ENCODE measurements at regions not wholly inside any gene's neighbourhood (a gene's known extent, or its start where the extent isn't known, plus 50 kb on each side); places are given as distances from the start of the nearest gene placed in this dataset.

DNA sequence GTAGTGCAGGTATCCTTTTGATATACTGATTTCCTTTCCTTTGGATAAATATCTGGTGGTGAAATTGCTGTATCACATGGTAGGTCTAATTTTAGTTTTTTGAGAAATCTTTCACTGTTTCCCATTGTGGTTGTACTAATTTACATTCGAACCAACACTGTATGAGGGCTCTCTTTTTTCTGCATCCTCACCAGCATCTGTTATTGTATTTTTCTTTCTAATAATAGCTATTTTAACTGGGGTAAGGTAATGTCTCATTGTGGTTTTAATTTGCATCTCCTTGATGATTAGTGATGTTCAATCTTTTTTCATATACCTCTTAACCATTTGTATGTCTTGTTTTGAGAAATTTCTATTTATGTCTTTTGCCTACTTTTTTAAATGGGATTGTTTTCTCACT, 335.4 kb upstream of the MTPN start:
- H3K4me1 Mint-ChIP-seq (ENCODE audit: low read depth) = no peaks in the 10 kb centered on the region
- no peaks in the 10 kb centered on the region for H3K27me3 Mint-ChIP-seq
- H3K9me3 Mint-ChIP-seq (ENCODE audit: low read depth) = peaks cover 18% of the 10 kb centered on the region
- no peak overlapping the region for H3K27ac Mint-ChIP-seq
- H3K36me3 Mint-ChIP-seq = no peaks in the 10 kb centered on the region
- H3K4me3 Mint-ChIP-seq = no peak overlapping the region

DNA sequence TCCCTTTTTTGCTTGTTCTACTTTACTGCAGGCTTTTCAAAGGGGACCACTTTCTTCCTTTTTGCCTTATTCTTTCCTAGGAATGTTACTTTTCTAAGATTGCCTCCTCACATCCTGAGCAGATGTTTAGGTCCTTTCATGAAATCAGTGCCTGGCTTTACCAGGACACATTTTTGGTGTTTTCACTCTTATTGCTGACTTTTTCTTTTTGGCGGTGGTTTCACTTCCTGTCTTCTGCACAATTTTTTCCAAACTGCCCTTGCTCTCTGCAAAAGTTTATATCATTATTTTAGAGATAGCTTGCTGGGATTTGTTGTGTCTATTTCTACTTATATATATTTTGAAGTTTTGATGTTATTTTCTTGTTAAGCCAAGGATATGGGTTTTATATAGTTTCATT, 332.2 kb upstream of the MTPN start:
- Mint-ChIP-seq H3K27ac (no peak overlapping the region), H3K4me1 (ENCODE audit: low read depth) (no peaks in the 10 kb centered on the region), H3K4me3 (no peak overlapping the region), H3K27me3 (no peaks in the 10 kb centered on the region), H3K9me3 (ENCODE audit: low read depth) (peaks cover 23% of the 10 kb centered on the region), H3K36me3 (no peaks in the 10 kb centered on the region)

DNA sequence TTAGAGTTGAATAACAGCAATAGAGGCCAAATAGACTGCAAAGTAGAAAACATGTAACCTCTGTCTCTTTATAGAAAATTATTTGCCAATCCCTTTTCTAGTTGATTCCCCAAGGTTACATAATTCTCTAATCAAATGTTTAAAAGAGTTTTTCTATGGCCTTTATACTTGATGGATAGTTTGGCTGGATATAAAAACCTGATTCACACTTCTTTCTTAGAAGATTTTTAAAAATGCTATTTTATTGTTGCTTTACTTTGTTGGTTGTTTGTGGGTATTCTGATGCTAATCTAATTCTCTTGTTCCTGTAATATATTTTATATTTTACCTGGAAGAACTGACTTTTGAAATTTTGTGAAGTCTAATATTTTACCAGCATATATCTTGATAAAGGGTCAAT, 331.1 kb upstream of the MTPN start:
- H3K9me3 Mint-ChIP-seq (ENCODE audit: low read depth) = peaks cover 19% of the 10 kb centered on the region
- no peak overlapping the region for H3K4me3 Mint-ChIP-seq
- H3K27me3 Mint-ChIP-seq = no peaks in the 10 kb centered on the region
- H3K36me3 Mint-ChIP-seq = no peaks in the 10 kb centered on the region
- H3K27ac Mint-ChIP-seq = no peak overlapping the region
- H3K4me1 Mint-ChIP-seq (ENCODE audit: low read depth) = no peaks in the 10 kb centered on the region

DNA sequence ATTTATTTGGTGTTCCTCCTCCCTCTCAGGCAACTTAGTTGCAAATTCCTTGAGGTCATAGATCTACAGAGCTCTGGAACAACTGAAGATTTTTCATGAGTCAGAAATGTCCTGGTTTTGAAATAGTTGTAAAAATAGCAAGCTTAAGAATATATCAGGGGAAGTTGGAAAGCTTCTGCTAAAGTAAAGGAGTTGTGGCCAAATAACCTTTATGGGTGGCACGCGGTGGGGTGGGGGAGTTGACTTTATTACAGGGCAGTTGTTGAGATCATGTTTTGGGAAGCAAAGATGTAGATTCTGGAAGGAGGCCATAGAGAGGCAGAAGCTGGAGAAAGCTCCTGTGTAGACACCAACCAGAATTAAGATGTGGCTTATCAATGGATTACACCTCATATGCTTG, 326.0 kb upstream of the MTPN start:
- Mint-ChIP-seq H3K27me3 (no peaks in the 10 kb centered on the region), H3K4me3 (no peak overlapping the region), H3K4me1 (ENCODE audit: low read depth) (no peaks in the 10 kb centered on the region), H3K36me3 (no peaks in the 10 kb centered on the region), H3K27ac (no peak overlapping the region), H3K9me3 (ENCODE audit: low read depth) (peaks cover 14% of the 10 kb centered on the region)

DNA sequence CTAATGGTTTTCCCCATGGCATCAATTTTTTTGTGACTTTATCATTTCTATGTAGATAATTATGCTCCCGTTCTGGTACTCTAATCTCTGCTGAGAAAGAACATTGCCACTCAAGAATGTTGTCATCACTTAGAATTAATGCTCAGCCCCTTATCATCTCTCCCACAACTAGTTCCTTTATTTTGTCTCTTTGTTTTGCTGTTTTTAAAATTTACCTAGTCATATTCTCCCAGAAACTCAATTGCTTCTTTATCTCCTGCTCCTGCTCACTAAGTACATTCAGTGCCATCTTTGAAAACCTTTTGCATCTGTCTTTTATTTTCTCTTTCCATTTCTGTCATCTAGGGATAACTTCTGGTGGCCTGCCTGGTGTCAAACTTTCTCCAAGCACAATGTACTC, 324.9 kb upstream of the MTPN start:
- Mint-ChIP-seq H3K27ac (no peak overlapping the region), H3K9me3 (ENCODE audit: low read depth) (peaks cover 14% of the 10 kb centered on the region), H3K27me3 (no peaks in the 10 kb centered on the region), H3K36me3 (no peaks in the 10 kb centered on the region), H3K4me3 (no peak overlapping the region), H3K4me1 (ENCODE audit: low read depth) (no peaks in the 10 kb centered on the region)

DNA sequence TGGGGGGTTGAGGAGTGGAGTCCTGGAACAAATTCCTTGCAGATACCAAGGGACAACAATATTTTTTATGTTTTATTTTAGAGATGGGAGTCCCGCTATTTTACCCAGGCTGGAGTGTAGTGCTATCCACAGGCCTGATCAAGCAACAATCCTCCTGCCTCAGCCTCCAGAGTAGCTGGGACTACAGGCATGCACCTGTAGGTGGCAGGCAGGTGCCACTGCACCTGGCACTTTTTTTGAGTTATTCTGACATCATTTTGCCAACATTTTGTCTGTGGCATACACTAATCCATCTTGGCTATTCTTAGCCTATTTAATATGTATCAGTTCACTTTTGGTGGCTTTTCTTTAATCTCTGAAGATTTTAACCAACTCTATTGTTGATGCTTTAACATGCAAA, 317.8 kb upstream of the MTPN start:
- no peaks in the 10 kb centered on the region for H3K36me3 Mint-ChIP-seq
- no peak overlapping the region for H3K27ac Mint-ChIP-seq
- no peaks in the 10 kb centered on the region for H3K9me3 Mint-ChIP-seq (ENCODE audit: low read depth)
- H3K4me3 Mint-ChIP-seq = no peak overlapping the region
- H3K27me3 Mint-ChIP-seq = no peaks in the 10 kb centered on the region
- no peaks in the 10 kb centered on the region for H3K4me1 Mint-ChIP-seq (ENCODE audit: low read depth)

DNA sequence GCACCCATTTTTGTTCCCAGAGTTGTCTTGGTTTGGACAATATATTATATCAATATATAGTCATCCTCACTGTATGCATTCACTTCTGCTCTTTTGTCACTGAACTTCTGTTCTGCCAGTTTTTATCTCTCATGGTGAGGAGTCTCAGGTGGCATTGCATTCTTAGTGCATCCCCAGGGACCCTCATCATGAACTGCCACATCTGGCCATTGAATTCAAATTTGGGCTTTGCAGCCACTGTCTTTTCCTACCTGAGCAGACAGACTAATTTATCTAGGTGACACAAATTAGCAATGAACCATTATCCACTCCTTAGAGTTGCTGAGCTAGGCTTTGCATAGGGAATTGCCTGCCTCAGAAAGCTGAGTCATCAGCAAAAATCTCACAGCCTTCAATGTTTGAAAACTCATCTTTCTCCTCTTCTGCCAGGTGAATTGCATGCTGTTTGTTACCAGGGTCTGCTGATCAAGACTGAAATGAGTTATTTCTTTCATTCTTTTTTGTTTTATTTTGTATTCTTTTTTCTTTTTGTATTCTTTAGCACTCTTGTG, 316.8 kb upstream of the MTPN start:
- Mint-ChIP-seq H3K27ac (no peak overlapping the region), H3K27me3 (no peaks in the 10 kb centered on the region), H3K9me3 (ENCODE audit: low read depth) (no peaks in the 10 kb centered on the region), H3K4me1 (ENCODE audit: low read depth) (no peaks in the 10 kb centered on the region), H3K4me3 (no peak overlapping the region), H3K36me3 (no peaks in the 10 kb centered on the region)

DNA sequence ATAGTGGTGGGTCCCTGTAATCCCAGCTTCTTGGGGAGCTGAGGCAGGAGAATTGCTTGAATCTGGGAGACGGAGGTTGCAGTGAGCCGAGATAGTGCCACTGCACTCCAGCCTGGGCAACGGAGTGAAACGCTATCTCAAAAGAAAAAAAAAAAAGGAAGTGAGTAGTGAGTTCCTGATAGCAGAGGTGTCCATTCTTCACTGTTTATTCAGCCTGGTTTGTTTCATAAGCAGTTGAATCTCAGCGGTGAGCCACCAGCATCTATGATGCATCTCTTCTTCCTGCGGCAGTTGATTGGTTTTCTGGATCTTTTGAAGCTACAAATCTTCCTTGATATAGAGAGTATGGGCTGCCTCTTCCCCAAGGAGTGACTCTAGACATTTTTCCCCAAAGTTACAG, 316.1 kb upstream of the MTPN start:
- Mint-ChIP-seq H3K4me3 (no peak overlapping the region), H3K4me1 (ENCODE audit: low read depth) (no peaks in the 10 kb centered on the region), H3K27ac (no peak overlapping the region)

DNA sequence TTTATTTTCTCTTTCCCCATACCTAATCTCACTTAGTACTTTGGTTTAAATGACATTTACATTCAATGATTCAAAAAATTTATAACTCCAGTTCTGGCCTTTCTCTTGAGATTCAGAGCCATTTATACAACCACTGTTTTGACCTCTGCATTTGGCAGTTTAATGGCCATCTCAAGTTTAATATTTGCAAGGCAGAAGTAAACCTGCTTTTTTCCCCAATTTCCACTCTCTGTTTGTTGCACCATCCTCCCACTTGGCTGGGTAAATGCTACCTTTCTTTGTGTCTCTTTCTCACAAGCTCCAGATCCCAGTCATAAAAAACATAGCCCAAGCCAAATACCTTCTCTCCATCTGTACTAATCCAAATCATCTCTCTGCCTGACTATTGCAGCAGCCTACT, 315.2 kb upstream of the MTPN start:
- Mint-ChIP-seq H3K9me3 (ENCODE audit: low read depth) (no peaks in the 10 kb centered on the region), H3K4me1 (ENCODE audit: low read depth) (no peaks in the 10 kb centered on the region), H3K36me3 (no peaks in the 10 kb centered on the region), H3K27me3 (no peaks in the 10 kb centered on the region), H3K27ac (no peak overlapping the region), H3K4me3 (no peak overlapping the region)

More for the DNA sequence above, 316.1 kb upstream of the MTPN start:
- Mint-ChIP-seq H3K27me3 (no peaks in the 10 kb centered on the region), H3K36me3 (no peaks in the 10 kb centered on the region), H3K9me3 (ENCODE audit: low read depth) (no peaks in the 10 kb centered on the region)

DNA sequence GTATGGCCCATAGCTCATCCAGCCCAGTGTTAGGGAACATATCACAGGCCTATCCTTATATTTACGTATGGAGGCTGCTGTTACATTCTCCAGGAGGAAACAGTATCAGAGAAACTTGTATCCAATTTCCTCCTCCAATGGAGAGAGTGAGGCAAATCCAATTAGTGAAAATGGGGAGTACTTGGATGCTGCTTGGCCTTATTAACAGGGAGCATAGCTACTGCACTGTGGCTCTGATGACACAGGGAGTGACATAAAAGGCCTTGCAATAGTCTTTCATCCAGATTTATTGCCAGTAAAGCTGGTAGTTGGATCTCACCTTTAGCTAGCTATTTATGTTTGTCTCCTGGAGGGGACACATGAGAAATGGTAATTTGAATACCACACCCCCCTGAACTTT, 313.2 kb upstream of the MTPN start:
- no peak overlapping the region for H3K4me3 Mint-ChIP-seq
- H3K9me3 Mint-ChIP-seq (ENCODE audit: low read depth) = no peaks in the 10 kb centered on the region
- H3K27me3 Mint-ChIP-seq = no peaks in the 10 kb centered on the region
- no peaks in the 10 kb centered on the region for H3K36me3 Mint-ChIP-seq
- H3K27ac Mint-ChIP-seq = no peak overlapping the region
- H3K4me1 Mint-ChIP-seq (ENCODE audit: low read depth) = no peaks in the 10 kb centered on the region

DNA sequence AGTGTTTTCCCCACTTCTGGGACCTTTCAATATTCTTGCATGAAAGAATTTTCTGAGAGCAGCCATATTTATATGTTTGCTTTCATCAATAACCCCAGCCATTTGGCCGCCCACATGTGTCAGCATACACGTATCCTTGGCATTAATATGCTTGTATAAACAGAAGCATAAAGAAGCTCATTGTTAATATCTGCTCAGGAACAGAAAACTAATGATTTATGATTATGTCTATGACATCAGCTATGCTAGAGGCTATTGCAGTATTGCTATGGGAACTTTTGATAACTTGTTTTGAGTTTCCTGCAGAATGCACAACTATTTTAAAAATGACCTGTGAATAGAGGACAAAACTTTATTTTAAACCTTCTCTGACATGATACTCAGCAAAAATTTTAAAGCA, 300.9 kb upstream of the MTPN start:
- Mint-ChIP-seq H3K9me3 (ENCODE audit: low read depth) (no peaks in the 10 kb centered on the region), H3K4me3 (no peak overlapping the region), H3K27me3 (no peaks in the 10 kb centered on the region), H3K27ac (no peak overlapping the region), H3K4me1 (ENCODE audit: low read depth) (no peaks in the 10 kb centered on the region), H3K36me3 (no peaks in the 10 kb centered on the region)

DNA sequence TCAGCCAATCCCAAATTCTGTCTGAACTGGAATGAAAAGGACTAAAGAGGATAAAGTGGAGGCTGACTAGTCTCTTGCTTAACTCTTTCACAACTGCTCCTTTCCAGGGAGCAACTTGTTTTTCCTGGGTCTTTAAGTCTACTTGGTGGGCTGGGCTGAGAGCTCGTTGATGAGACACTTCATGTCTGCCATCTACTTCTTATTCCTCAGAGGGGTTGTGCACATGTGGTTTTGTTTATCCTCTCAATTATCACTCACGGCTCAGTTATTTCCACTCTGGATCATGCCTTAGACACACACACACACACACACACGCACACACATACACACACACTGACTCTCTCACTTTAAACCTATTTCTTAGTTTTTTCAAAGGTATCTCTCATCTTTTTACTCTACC, 298.6 kb upstream of the MTPN start:
- no peaks in the 10 kb centered on the region for H3K9me3 Mint-ChIP-seq (ENCODE audit: low read depth)
- H3K36me3 Mint-ChIP-seq = no peaks in the 10 kb centered on the region
- H3K4me1 Mint-ChIP-seq (ENCODE audit: low read depth) = no peaks in the 10 kb centered on the region
- H3K27me3 Mint-ChIP-seq = no peaks in the 10 kb centered on the region
- H3K27ac Mint-ChIP-seq = no peak overlapping the region
- no peak overlapping the region for H3K4me3 Mint-ChIP-seq

DNA sequence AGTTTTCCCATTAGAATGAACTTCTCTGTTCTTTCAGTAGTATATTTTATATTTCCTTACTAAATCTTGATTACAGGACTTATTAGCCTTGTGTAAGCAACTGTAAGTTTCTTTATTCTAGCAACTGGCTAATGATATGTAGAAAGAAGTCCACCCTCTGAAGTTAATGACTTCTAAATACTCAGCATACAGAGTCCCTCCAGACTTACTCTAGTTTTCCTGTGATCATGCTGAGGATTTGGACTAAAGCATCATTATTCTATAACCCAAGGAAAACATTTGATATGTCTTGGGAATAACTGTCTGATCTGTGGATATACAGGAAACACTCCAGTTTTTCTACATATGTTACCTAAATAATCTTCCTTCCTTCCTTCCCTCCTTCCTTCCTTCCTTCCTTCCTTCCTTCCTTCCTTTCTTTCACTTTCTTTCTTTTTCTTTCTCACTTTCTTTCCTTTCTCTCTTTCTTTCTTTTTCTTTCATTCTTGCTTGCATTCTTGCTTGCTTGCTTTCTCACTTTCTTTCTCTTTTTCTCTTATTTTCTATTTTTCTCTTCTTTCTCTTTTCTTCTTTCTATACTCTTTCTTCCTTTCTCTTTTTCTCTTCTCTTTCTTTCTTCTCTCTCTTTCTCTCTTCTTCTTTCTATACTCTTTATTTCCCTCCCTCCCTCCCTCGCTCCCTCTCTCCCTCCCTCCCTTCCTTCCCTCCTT, 297.6 kb upstream of the MTPN start:
- no peaks in the 10 kb centered on the region for H3K4me1 Mint-ChIP-seq (ENCODE audit: low read depth)
- no peaks in the 10 kb centered on the region for H3K27me3 Mint-ChIP-seq
- H3K9me3 Mint-ChIP-seq (ENCODE audit: low read depth) = peaks cover 4% of the 10 kb centered on the region
- H3K36me3 Mint-ChIP-seq = no peaks in the 10 kb centered on the region
- H3K27ac Mint-ChIP-seq = no peak overlapping the region
- no peak overlapping the region for H3K4me3 Mint-ChIP-seq

DNA sequence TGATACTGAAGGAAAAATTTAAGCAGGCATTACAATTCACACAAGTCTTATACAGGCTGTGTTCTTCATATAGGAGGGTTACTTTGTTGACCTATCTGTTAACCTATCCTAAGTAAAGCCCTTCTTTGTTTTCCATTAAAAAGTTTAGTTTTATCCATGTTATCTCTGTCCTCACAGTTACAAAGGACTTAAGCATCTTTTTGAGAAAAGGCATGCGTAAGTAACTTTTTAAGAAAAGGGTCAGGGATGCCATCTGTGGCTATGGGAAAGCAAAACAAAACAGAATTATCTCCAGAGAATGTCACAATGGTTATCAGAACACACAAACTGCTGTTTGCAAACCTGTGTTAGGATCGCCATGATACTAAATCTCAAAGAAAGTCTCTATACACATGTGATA, 295.8 kb upstream of the MTPN start:
- Mint-ChIP-seq H3K4me1 (ENCODE audit: low read depth) (no peaks in the 10 kb centered on the region), H3K27ac (no peak overlapping the region), H3K9me3 (ENCODE audit: low read depth) (peaks cover 14% of the 10 kb centered on the region), H3K27me3 (no peaks in the 10 kb centered on the region), H3K36me3 (no peaks in the 10 kb centered on the region), H3K4me3 (no peak overlapping the region)

DNA sequence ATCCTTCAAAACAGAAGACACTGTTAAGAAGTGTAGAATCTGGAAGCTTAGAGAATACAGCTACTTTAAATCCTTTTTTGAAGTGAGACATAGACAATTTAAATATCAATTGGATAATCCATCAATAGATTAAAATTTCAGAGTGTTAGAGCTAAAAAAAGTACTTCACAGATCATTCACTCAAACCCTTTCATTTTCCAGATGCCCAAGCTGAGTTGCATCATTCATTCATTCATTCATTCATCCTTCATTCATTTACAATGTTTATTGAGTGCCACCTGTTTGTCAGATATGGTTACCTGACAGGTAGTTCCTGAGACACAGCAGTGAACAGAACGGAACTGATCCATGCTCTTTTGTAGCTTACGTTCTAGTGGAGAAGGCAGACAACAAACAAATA, 290.7 kb upstream of the MTPN start:
- Mint-ChIP-seq H3K4me3 (no peak overlapping the region), H3K4me1 (ENCODE audit: low read depth) (no peaks in the 10 kb centered on the region), H3K27me3 (no peaks in the 10 kb centered on the region), H3K36me3 (no peaks in the 10 kb centered on the region), H3K27ac (no peak overlapping the region), H3K9me3 (ENCODE audit: low read depth) (peaks cover 22% of the 10 kb centered on the region)

DNA sequence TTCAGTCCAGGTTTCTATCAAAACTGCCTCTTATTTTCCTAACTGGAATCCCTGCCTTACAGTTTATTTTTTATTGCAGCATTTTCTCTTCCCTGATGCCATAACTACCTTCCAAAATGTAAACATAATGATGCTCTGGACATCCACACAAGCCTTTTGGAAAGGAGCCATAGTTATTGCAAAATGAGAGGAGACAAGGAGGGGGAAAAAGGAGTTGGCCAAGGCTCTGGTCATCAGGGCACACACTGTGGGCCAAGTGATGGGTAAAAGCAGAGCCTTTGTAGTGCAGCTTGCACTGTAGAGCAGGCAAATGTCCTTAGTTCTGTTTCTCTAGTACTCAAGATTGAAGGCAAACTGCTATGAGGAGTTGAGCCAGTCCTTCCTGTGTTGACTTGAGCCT, 289.3 kb upstream of the MTPN start:
- H3K27ac Mint-ChIP-seq = no peak overlapping the region
- H3K9me3 Mint-ChIP-seq (ENCODE audit: low read depth) = peaks cover 31% of the 10 kb centered on the region
- H3K36me3 Mint-ChIP-seq = no peaks in the 10 kb centered on the region
- no peaks in the 10 kb centered on the region for H3K4me1 Mint-ChIP-seq (ENCODE audit: low read depth)
- H3K27me3 Mint-ChIP-seq = no peaks in the 10 kb centered on the region
- no peak overlapping the region for H3K4me3 Mint-ChIP-seq

Measured in activated naive CD8-positive, alpha-beta T cell (primary cell).